HG03565 (cell line): ENCODE measurements at regions not wholly inside any gene's neighbourhood (a gene's known extent, or its start where the extent isn't known, plus 50 kb on each side); places are given as distances from the start of the nearest gene placed in this dataset.

ENCODE experiments used
- ATAC-seq: cut with Tn5 transposase; IDR thresholded peaks from one replicate; pipeline ENCODE4 v1.9.1; 2021; ENCODE audit warnings: mild to moderate bottlenecking, moderate library complexity; ENCODE audit not compliant: unreplicated experiment

DNA sequence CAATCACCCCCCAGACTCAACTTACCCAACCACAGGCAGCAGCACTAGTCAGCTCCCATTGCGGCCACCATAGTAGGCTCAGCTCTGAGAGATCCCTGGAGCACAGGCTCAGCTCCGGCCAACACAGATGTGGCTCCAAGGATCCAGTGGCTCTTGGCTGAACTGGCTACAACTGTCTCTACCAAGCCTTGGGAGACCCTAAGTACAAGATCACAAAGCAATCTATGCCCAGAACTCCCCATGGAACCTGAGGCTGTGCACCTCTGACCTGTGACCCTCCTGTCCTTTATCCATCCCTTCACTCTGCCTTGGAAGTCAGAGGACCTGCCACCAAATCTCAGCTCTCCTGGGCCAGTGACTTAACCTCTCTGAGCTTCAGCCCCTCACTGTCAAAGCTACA lies 61.8 kb upstream of the GJB5 start:
- no peak for ATAC-seq

DNA sequence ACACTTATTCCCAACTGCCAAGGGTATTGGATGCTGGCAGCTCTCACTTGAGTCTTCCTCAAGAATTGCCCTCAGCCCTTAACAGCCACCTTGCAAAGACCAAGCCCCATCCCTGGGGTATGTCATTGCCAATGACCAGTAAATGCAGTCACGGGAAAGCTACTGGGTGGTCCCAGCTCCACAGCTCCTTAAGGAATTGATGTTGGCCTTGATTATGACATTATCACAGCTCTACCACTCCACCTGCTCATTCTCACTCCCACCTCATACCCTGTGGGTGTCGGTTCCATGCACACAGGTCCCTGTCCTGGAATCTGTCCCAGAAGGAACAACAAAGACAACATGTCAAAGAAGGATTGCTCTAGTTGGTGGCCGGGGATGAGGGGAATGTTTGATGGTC lies 60.5 kb upstream of the GJB5 start:
- no peak for ATAC-seq

DNA sequence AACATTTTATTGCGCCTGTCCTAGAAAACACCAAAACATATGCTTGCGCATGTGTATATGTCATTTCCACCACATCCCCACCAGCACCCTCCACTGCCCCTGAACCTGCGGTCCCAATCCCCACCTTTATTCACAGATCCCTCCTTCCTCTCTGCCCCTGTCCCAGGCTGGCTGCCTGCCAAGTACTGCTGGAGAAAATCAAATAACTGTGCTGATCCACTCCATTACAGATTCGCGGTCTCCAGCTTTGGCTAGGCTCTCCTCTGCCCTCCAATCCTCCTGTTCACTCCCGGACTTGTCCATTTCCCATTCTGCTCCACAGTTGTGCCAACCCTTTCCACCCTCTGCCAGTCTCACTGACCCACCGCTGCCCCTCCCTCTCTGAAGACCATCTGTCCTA lies 59.3 kb upstream of the GJB5 start:
- ATAC-seq: no peak

DNA sequence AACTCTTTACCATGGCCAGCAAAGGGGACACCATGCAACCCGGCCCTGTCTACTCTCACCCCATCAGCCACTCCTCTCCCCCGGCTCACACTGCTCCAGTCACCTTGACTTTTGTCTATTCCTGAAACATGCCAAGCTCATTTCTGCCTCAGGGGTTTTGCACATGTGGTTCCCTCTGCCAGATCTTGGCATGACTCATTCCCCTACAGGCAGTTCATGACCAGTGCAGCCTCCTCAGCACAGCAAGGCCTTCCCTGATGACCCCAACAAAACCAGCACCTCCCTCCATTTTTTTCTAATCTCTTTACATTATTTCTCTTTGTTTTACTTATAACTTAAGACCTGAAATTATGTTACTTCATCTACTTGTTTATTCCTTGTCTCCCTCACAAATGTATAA lies 58.6 kb upstream of the GJB5 start:
- ATAC-seq: no peak

DNA sequence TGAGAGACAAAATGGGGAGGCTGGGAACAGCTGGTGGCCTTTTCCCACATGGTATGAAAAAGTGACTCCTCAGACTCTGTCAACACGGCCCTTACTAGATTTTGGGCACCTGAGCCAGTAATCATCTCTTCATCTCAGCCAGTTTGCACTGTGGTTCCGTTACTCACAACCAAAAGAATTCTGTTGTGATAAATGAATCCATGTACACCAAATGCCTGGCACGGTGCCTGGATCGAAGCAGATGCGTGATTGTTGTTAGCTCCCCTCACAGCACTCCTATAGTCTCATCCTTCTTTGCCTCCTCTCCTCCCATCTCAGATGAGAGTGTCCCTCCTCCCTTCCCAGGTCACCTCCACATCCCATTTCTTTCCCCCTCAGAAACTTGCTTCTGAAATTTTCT lies 57.9 kb upstream of the GJB5 start:
- no peak for ATAC-seq

DNA sequence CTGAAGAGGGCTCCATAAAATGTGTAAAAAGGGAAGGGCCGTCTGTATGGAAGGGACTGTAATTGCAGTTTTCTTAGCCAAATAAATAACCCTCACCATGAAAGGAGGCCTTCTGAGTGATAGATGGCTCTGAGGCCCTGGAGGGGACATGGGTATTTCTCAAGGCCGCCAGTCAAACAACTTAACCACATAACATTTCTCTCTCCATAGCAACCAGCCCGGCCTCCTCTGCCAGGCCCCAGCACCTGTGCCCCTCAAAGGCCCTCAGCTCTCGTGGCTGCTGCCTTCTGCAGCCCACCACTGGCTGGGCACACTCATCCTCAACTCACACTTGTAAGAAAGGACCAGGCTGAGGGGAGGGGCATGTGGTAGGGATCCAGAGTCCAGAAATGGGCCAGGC lies 57.0 kb upstream of the GJB5 start:
- ATAC-seq: no peak

DNA sequence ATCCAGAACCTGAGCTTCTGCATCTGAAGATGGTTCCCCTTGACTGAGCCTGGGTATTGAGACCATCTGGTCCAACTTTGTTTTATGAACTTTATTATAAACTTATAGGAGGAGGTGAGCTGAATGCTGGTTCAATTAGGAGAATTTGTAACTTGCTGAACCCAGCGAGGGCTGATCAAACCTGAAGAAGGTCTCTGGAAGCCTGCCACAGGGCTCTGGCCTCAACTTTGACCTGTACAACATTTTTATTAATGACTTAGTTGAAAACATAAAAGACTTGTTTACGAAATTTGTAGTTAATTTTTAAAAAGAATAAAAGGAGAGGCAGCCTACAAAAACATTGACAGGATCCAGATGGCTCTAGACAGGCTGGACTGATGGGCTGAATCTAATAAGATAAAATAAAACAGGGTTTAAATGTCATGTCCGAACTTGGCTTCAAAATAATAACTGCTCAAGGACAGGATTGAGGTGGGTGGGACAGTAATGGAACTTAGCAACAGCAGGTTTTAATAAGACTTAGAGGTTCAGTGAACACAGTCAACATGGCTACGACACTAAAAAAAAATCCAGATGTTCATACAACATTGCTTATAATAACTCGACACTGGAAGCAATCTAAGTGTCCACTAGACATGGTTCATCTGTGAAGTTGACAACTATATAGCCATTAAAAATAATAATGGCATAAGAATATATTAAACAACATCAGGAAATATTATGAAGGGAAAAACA lies 53.4 kb upstream of the GJB5 start:
- ATAC-seq: no peak
